Neural cell (in vitro differentiated cells): ENCODE measurements at regions not wholly inside any gene's neighbourhood (a gene's known extent, or its start where the extent isn't known, plus 50 kb on each side); places are given as distances from the start of the nearest gene placed in this dataset.
"Not testable (repeated sequence)": the region's sequence is repeated elsewhere in the genome, so short reads cannot be mapped to it uniquely, and the experiment has no call there.

ENCODE experiments used
- H2AFZ ChIP-seq: fragments of 200-600, 300-800 bp; sonication (generic), shearing (Covaris generic); 2 replicates; pipeline ENCODE4 v1.6.0; 2014; ENCODE audit warnings: low read depth, mild to moderate bottlenecking, antibody characterized with exemption, low read length, moderate library complexity
- H3F3A ChIP-seq: fragments of 200-600 bp; shearing (Covaris generic); 2 replicates; pipeline ENCODE4 v1.6.1; 2016; ENCODE audit warnings: mild to moderate bottlenecking, moderate library complexity, mixed read lengths, antibody characterized with exemption, low read length; ENCODE audit not compliant: insufficient read depth, poor library complexity, severe bottlenecking
- H3K27ac ChIP-seq: fragments of 200-600, 300-800 bp; sonication (generic), shearing (Covaris generic); 2 replicates; pipeline ENCODE4 v1.5.1; 2014; ENCODE audit warnings: mild to moderate bottlenecking, low read length, moderate library complexity
- H3K27me3 ChIP-seq: fragments of 300-800, 200-600 bp; sonication (generic), shearing (Covaris generic); 2 replicates; pipeline ENCODE4 v1.6.0; 2014; ENCODE audit warnings: mild to moderate bottlenecking, low read depth, low read length, moderate library complexity; ENCODE audit not compliant: insufficient read depth
- H3K36me3 ChIP-seq: fragments of 300-800, 200-600 bp; sonication (generic), shearing (Covaris generic); 2 replicates; pipeline ENCODE4 v1.5.1; 2014; ENCODE audit warnings: mild to moderate bottlenecking, antibody characterized with exemption, low read length, moderate library complexity; ENCODE audit not compliant: insufficient read depth
- H3K4me2 ChIP-seq: fragments of 300-800, 200-600 bp; sonication (generic), shearing (Covaris generic); 2 replicates; pipeline ENCODE4 v1.6.0; 2014; ENCODE audit warnings: mild to moderate bottlenecking, low read length
- H3K4me3 ChIP-seq: fragments of 300-800, 200-600 bp; sonication (generic), shearing (Covaris generic); 2 replicates; pipeline ENCODE4 v1.5.1; 2014; ENCODE audit warnings: mild to moderate bottlenecking, low read length, moderate library complexity
- H3K79me2 ChIP-seq: fragments of 200-600 bp; shearing (Covaris generic); replicated peaks from 2 replicates; pipeline ENCODE4 v1.6.0; 2014; ENCODE audit warnings: mild to moderate bottlenecking, low read length, moderate library complexity; ENCODE audit not compliant: insufficient read depth
- H3K9ac ChIP-seq: fragments of 300-800, 200-600 bp; sonication (generic), shearing (Covaris generic); 2 replicates; pipeline ENCODE4 v1.6.1; 2016; ENCODE audit warnings: mild to moderate bottlenecking, low read length, mixed read lengths
- H3K9me2 ChIP-seq: fragments of 200-600 bp; shearing (Covaris generic); 2 replicates; pipeline ENCODE4 v1.6.1; 2016; ENCODE audit warnings: mild to moderate bottlenecking, low read length, mixed read lengths; ENCODE audit not compliant: insufficient read depth
- H3K9me3 ChIP-seq: fragments of 200-600, 300-800 bp; sonication (generic), shearing (Covaris generic); 2 replicates; pipeline ENCODE4 v1.6.1; 2016; ENCODE audit warnings: mild to moderate bottlenecking, mixed run types, low read length, moderate library complexity, mixed read lengths
- H4K20me1 ChIP-seq: fragments of 200-600 bp; shearing (Covaris generic); 2 replicates; pipeline ENCODE4 v1.6.1; 2016; ENCODE audit warnings: mild to moderate bottlenecking, mixed run types; ENCODE audit not compliant: insufficient read depth
- CTCF ChIP-seq: fragments of 450-650 bp; IDR thresholded peaks from 2 replicates; pipeline ENCODE4 v1.5.1; 2014; ENCODE audit warnings: antibody characterized with exemption, mild to moderate bottlenecking, moderate library complexity; ENCODE audit not compliant: poor library complexity, severe bottlenecking
- EP300 ChIP-seq: fragments of 450-650 bp; conservative IDR thresholded peaks from 2 replicates; pipeline ENCODE4 v1.6.1; 2014; ENCODE audit warnings: antibody characterized with exemption, mild to moderate bottlenecking, moderate library complexity; ENCODE audit not compliant: poor library complexity, severe bottlenecking
- EZH2 ChIP-seq: fragments of 200-600, 300-800 bp; shearing (Covaris generic), sonication (generic); IDR thresholded peaks from 2 replicates; pipeline ENCODE4 v1.6.1; 2014; ENCODE audit warnings: antibody characterized with exemption, low read length, borderline replicate concordance, mild to moderate bottlenecking; ENCODE audit not compliant: insufficient read depth, poor library complexity, severe bottlenecking
- MXI1 ChIP-seq: fragments of 450-650 bp; conservative IDR thresholded peaks from 2 replicates; pipeline ENCODE4 v1.6.1; 2014; ENCODE audit warnings: antibody characterized with exemption, mild to moderate bottlenecking; ENCODE audit not compliant: poor library complexity, severe bottlenecking
- POLR2AphosphoS5 ChIP-seq: IDR thresholded peaks from 2 replicates; pipeline ENCODE4 v1.6.1; 2012
- RAD21 ChIP-seq: fragments of 450-650 bp; conservative IDR thresholded peaks from 2 replicates; pipeline ENCODE4 v1.6.1; 2014; ENCODE audit warnings: antibody characterized with exemption, mild to moderate bottlenecking, moderate library complexity
- SMC3 ChIP-seq: fragments of 450-650 bp; conservative IDR thresholded peaks from 2 replicates; pipeline ENCODE4 v1.6.1; 2014; ENCODE audit warnings: antibody characterized with exemption, mild to moderate bottlenecking, moderate library complexity; ENCODE audit not compliant: poor library complexity
- TAF1 ChIP-seq: IDR thresholded peaks from 2 replicates; pipeline ENCODE4 v1.6.1; 2012; ENCODE audit warnings: low read depth
- TF ChIP-seq, protein P1 (sequence below): IDR thresholded peaks from 2 replicates; pipeline ENCODE4 v1.6.1; 2012; ENCODE audit warnings: borderline replicate concordance

GRCh38 chr1:215425138-215425537 lies 142.0 kb upstream of the KCTD3 start:
- H4K20me1 ChIP-seq: no peaks in the 10 kb centered on the region
- no peak overlapping the region for H3K4me2 ChIP-seq
- H3K9ac ChIP-seq: no peak overlapping the region
- H3K79me2 ChIP-seq: no peaks in the 10 kb centered on the region
- no peaks in the 10 kb centered on the region for H3K27me3 ChIP-seq
- no peak overlapping the region for H2AFZ ChIP-seq
- H3K27ac ChIP-seq: no peak overlapping the region
- no peaks in the 10 kb centered on the region for H3K9me3 ChIP-seq
- no peaks in the 10 kb centered on the region for H3K9me2 ChIP-seq
- TF ChIP-seq RAD21 (no peak), EZH2 (no peak), TAF1 (no peak), CTCF (no peak), MXI1 (no peak), EP300 (no peak), SMC3 (no peak), POLR2AphosphoS5 (no peak)
- TF ChIP-seq, protein P1, sequence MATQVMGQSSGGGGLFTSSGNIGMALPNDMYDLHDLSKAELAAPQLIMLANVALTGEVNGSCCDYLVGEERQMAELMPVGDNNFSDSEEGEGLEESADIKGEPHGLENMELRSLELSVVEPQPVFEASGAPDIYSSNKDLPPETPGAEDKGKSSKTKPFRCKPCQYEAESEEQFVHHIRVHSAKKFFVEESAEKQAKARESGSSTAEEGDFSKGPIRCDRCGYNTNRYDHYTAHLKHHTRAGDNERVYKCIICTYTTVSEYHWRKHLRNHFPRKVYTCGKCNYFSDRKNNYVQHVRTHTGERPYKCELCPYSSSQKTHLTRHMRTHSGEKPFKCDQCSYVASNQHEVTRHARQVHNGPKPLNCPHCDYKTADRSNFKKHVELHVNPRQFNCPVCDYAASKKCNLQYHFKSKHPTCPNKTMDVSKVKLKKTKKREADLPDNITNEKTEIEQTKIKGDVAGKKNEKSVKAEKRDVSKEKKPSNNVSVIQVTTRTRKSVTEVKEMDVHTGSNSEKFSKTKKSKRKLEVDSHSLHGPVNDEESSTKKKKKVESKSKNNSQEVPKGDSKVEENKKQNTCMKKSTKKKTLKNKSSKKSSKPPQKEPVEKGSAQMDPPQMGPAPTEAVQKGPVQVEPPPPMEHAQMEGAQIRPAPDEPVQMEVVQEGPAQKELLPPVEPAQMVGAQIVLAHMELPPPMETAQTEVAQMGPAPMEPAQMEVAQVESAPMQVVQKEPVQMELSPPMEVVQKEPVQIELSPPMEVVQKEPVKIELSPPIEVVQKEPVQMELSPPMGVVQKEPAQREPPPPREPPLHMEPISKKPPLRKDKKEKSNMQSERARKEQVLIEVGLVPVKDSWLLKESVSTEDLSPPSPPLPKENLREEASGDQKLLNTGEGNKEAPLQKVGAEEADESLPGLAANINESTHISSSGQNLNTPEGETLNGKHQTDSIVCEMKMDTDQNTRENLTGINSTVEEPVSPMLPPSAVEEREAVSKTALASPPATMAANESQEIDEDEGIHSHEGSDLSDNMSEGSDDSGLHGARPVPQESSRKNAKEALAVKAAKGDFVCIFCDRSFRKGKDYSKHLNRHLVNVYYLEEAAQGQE: no peak
- no peaks in the 10 kb centered on the region for H3F3A ChIP-seq
- H3K4me3 ChIP-seq: no peak overlapping the region
- no peaks in the 10 kb centered on the region for H3K36me3 ChIP-seq

DNA sequence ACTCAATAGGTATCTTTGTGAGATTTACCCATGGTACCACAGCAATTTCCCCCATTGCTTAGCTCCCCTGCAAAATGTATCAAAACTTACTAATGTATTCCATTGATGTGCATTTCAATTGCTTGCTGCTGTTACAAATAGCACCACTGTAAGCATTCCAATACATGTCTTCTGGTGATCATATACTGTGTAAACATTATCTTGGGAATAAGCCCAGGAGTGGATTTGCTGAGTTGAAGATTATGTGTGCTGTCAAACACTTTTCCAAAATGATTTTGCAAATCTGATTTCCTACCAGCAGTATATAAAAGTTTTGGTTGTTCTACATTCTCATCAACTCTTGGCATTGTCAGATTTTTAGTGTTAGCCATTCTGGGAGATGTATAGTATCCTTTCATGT lies 141.0 kb upstream of the KCTD3 start:
- H3K9me3 ChIP-seq: no peaks in the 10 kb centered on the region
- H3K79me2 ChIP-seq: no peaks in the 10 kb centered on the region
- H3F3A ChIP-seq: no peaks in the 10 kb centered on the region
- no peak overlapping the region for H2AFZ ChIP-seq
- no peaks in the 10 kb centered on the region for H3K36me3 ChIP-seq
- H3K9ac ChIP-seq: no peak overlapping the region
- no peak overlapping the region for H3K27ac ChIP-seq
- H3K4me3 ChIP-seq: no peak overlapping the region
- no peaks in the 10 kb centered on the region for H3K27me3 ChIP-seq
- TF ChIP-seq TAF1: no peak
- no peak for TF ChIP-seq CTCF
- no peak for TF ChIP-seq EP300
- TF ChIP-seq, protein P1: no peak
- TF ChIP-seq RAD21: no peak
- TF ChIP-seq POLR2AphosphoS5: no peak
- no peak for TF ChIP-seq EZH2
- TF ChIP-seq MXI1: no peak
- TF ChIP-seq SMC3: no peak
- H3K4me2 ChIP-seq: no peak overlapping the region
- no peaks in the 10 kb centered on the region for H3K9me2 ChIP-seq
- H4K20me1 ChIP-seq: no peaks in the 10 kb centered on the region

DNA sequence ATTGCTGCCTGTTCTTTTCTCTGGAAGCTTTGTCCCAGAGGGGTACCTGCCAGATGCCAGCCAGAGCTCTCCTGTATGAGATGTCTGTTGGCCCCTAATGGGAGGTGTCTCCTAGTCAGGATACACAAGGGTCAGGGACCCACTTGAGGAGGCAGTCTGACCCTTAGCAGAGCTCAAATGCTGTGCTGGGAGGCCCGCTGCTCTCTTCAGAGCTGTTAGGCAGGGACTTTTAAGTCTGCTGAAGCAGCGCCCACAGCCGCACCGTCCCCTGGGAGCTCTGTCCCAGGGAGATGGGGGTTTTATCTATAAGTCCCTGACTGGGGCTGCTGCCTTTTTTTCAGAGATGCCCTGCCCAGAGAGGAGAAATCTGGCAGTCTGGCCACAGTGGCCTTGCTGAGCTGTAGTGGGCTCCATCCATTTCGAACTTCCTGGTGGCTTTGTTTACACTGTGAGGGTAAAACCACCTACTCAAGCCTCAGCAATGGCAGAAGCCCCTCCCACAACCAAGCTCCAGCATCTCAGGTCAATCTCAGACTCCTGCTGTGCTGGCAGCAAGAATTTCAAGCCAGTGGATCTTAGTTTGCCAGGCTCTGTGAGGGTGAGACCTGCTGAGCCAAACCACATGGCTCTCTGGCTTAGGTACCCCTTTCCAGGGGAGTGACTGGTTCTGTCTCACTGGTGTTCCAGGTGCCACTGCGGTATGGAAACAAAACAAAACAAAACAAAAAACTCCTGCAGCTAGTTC lies 134.4 kb upstream of the KCTD3 start:
- not testable (repeated sequence) for H4K20me1 ChIP-seq, H3K27ac ChIP-seq, H3K79me2 ChIP-seq, H3K9ac ChIP-seq, H3K9me2 ChIP-seq, H3K36me3 ChIP-seq, H2AFZ ChIP-seq, H3F3A ChIP-seq, H3K4me2 ChIP-seq, H3K9me3 ChIP-seq, H3K4me3 ChIP-seq, H3K27me3 ChIP-seq
